IMR-90 (cell line): ENCODE measurements at regions not wholly inside any gene's neighbourhood (a gene's known extent, or its start where the extent isn't known, plus 50 kb on each side); places are given as distances from the start of the nearest gene placed in this dataset.
A peak's percentile ranks its signal among the peaks of the same experiment; 100 is the strongest.
"Not testable (repeated sequence)": the region's sequence is repeated elsewhere in the genome, so short reads cannot be mapped to it uniquely, and the experiment has no call there.

ENCODE experiments used
- ATAC-seq: fragments of 200-7000 bp; cut with Tn5 transposase; 2 replicates; pipeline ENCODE4 v1.9.1; 2020; ENCODE audit warnings: low read depth, mild to moderate bottlenecking, moderate library complexity
- BruUV-seq: library from RNA; stranded (reverse); fragments of 400-500 nt; replicated peaks from 2 replicates; lab custom pipeline; 2021; lab: Mats Ljungman, UMichigan
- CTCF ChIA-PET: fragments of 300-600 bp; formaldehyde crosslinking; extraction: SDS; loops from one replicate; lab custom pipeline; 2021; ENCODE audit warnings: antibody characterized with exemption; lab: Yijun Ruan, JAX
- POLR2A ChIA-PET: fragments of 300-600 bp; sonication (Branson Sonifier 250); formaldehyde crosslinking; loops from one replicate; lab custom pipeline; 2022; ENCODE audit warnings: antibody characterized with exemption; ENCODE audit not compliant: unreplicated experiment; lab: Charles Lee
- DNase-seq: peaks from one replicate; pipeline ENCODE4 v3.0.0; 2013
- H2AFZ ChIP-seq: replicated peaks from 2 replicates; pipeline ENCODE3; 2013; ENCODE audit warnings: low read length, mild to moderate bottlenecking; ENCODE audit not compliant: poor library complexity
- H2AK5ac ChIP-seq: 2 replicates; pipeline ENCODE4 v1.6.1; 2013; ENCODE audit warnings: low read depth, low read length, inconsistent platforms
- H2AK9ac ChIP-seq: replicated peaks from 2 replicates; pipeline ENCODE3; 2013; ENCODE audit warnings: mild to moderate bottlenecking, low read depth, low read length, moderate library complexity; ENCODE audit not compliant: poor library complexity
- H2BK120ac ChIP-seq: 2 replicates; pipeline ENCODE4 v1.6.1; 2013; ENCODE audit warnings: low read depth, low read length, inconsistent platforms
- H2BK15ac ChIP-seq: 3 replicates; pipeline ENCODE4 v1.6.1; 2013; ENCODE audit warnings: low read depth, low read length, inconsistent platforms
- H2BK20ac ChIP-seq: 2 replicates; pipeline ENCODE4 v1.6.1; 2013; ENCODE audit warnings: low read depth, mild to moderate bottlenecking, inconsistent platforms, low read length, moderate library complexity
- H2BK5ac ChIP-seq: 2 replicates; pipeline ENCODE4 v1.6.1; 2013; ENCODE audit warnings: mild to moderate bottlenecking, low read depth, low read length, inconsistent platforms; ENCODE audit not compliant: poor library complexity, severe bottlenecking
- H3K14ac ChIP-seq: replicated peaks from 2 replicates; pipeline ENCODE4 v1.6.1; 2013; ENCODE audit warnings: low read depth, low read length, inconsistent platforms
- H3K18ac ChIP-seq: 2 replicates; pipeline ENCODE4 v1.6.1; 2013; ENCODE audit warnings: low read depth, low read length, control low read depth
- H3K23ac ChIP-seq: 2 replicates; pipeline ENCODE4 v1.6.1; 2013; ENCODE audit warnings: low read depth, low read length, inconsistent platforms
- H3K27ac ChIP-seq: 2 replicates; pipeline ENCODE4 v1.5.1; 2013; ENCODE audit warnings: mild to moderate bottlenecking, control low read depth, low read length; ENCODE audit not compliant: insufficient read depth
- H3K27me3 ChIP-seq: 2 replicates; pipeline ENCODE4 v1.6.1; 2013; ENCODE audit warnings: low read length; ENCODE audit not compliant: control insufficient read depth, insufficient read depth
- H3K36me3 ChIP-seq: 2 replicates; pipeline ENCODE4 v1.6.1; 2013; ENCODE audit warnings: low read length, mixed read lengths; ENCODE audit not compliant: control insufficient read depth, insufficient read depth
- H3K4ac ChIP-seq: 2 replicates; pipeline ENCODE4 v1.6.1; 2013; ENCODE audit warnings: low read depth, low read length, inconsistent platforms
- H3K4me1 ChIP-seq: 2 replicates; pipeline ENCODE4 v1.6.1; 2013; ENCODE audit warnings: low read length, mixed read lengths; ENCODE audit not compliant: control insufficient read depth, insufficient read depth
- H3K4me2 ChIP-seq: 2 replicates; pipeline ENCODE4 v1.6.1; 2013; ENCODE audit warnings: low read depth, mild to moderate bottlenecking, control low read depth, low read length, moderate library complexity
- H3K4me3 ChIP-seq: 2 replicates; pipeline ENCODE4 v1.5.1; 2013; ENCODE audit warnings: low read depth, mild to moderate bottlenecking, control low read depth, low read length, moderate library complexity; ENCODE audit not compliant: insufficient read depth
- H3K56ac ChIP-seq: 2 replicates; pipeline ENCODE4 v1.6.1; 2013; ENCODE audit warnings: low read length, inconsistent platforms; ENCODE audit not compliant: insufficient read depth; ENCODE audit errors: extremely low read depth
- H3K79me1 ChIP-seq, 2 experiments: 2 replicates each; pipeline ENCODE4 v1.6.1; 2013; ENCODE audit warnings: low read length in 2 of 2, inconsistent platforms in 1 of 2, low read depth in 1 of 2
- H3K9ac ChIP-seq: 2 replicates; pipeline ENCODE4 v1.6.1; 2013; ENCODE audit warnings: low read depth, low read length, control low read depth
- H3K9me1 ChIP-seq: 2 replicates; pipeline ENCODE4 v1.6.1; 2013; ENCODE audit warnings: low read length, inconsistent platforms; ENCODE audit not compliant: insufficient read depth
- H3K9me3 ChIP-seq: 2 replicates; pipeline ENCODE4 v1.6.1; 2013; ENCODE audit warnings: low read length; ENCODE audit not compliant: control insufficient read depth, insufficient read depth
- H4K20me1 ChIP-seq: 2 replicates; pipeline ENCODE4 v1.6.1; 2013; ENCODE audit warnings: low read length, inconsistent platforms; ENCODE audit not compliant: insufficient read depth
- H4K5ac ChIP-seq: 2 replicates; pipeline ENCODE4 v1.6.1; 2013; ENCODE audit warnings: mild to moderate bottlenecking, low read depth, low read length, control low read depth
- H4K8ac ChIP-seq, 2 experiments: 2 replicates each; pipeline ENCODE4 v1.6.1; 2013; ENCODE audit warnings: low read depth in 2 of 2, low read length in 2 of 2, control low read depth in 1 of 2, inconsistent platforms in 1 of 2
- H4K91ac ChIP-seq: 2 replicates; pipeline ENCODE4 v1.6.1; 2013; ENCODE audit warnings: low read depth, low read length, inconsistent platforms; ENCODE audit not compliant: insufficient read depth
- WGBS, 2 experiments: methylation state at CpG; one replicate each; pipeline versions ENCODE4 v1.1.5 to v1.1.7; 2013; ENCODE audit warnings: missing lambda C conversion rate in 2 of 2; ENCODE audit not compliant: insufficient read length in 1 of 2; ENCODE audit errors: extremely low coverage in 2 of 2; 5-methylcytosine and 5-hydroxymethylcytosine counted together
- dilution Hi-C: fragments of 300-500 bp; cut with HindIII; formaldehyde crosslinking; loops from one replicate; pipeline ENCODE4 v1.14.3; 2018; ENCODE audit warnings: low sequenced_read_pairs; ENCODE audit not compliant: unreplicated experiment
- in situ Hi-C: fragments of 300-500 bp; cut with MboI; formaldehyde crosslinking; loops from 3 replicates; pipeline ENCODE4 v1.14.3; 2019; ENCODE audit warnings: low sequenced_read_pairs, inconsistent platforms, mixed read lengths
- intact Hi-C: fragments of 100-400 bp; cut with micrococcal nuclease; formaldehyde crosslinking; loops from 2 replicates; pipeline ENCODE4 v1.10.0; 2022

GRCh38 chr11:71710171-71710671 is 122.8 kb upstream of the DEFB108B start:
- not testable (repeated sequence) for DNase-seq

GRCh38 chr11:71710701-71711385 is 122.2 kb upstream of the DEFB108B start:
- H4K91ac ChIP-seq, BruUV-seq, H3K27ac ChIP-seq, H4K8ac ChIP-seq, dilution Hi-C loops, H2AK5ac ChIP-seq, DNase-seq, H3K18ac ChIP-seq, H3K36me3 ChIP-seq, H3K79me1 ChIP-seq, H3K9me1 ChIP-seq, in situ Hi-C loops, H2AFZ ChIP-seq, CTCF ChIA-PET, intact Hi-C loops, POLR2A ChIA-PET, H2BK15ac ChIP-seq, H3K4me1 ChIP-seq, H3K23ac ChIP-seq, H3K9ac ChIP-seq, H2BK5ac ChIP-seq, H3K56ac ChIP-seq, ATAC-seq, H2BK20ac ChIP-seq, H3K4ac ChIP-seq, H4K5ac ChIP-seq, H3K9me3 ChIP-seq, H3K4me2 ChIP-seq, H3K4me3 ChIP-seq, H2AK9ac ChIP-seq, H2BK120ac ChIP-seq, H3K14ac ChIP-seq, H4K20me1 ChIP-seq, H3K27me3 ChIP-seq: not testable (repeated sequence)
- WGBS, 2 experiments, result no CpG with 5 or more reads among the region's 10 CpGs

More at GRCh38 chr11:71710171-71710671, 122.8 kb upstream of the DEFB108B start:
- H3K4ac ChIP-seq, intact Hi-C loops, H3K23ac ChIP-seq, dilution Hi-C loops, H2AFZ ChIP-seq, H2BK5ac ChIP-seq, H3K27me3 ChIP-seq, H3K4me1 ChIP-seq, H2AK9ac ChIP-seq, H3K56ac ChIP-seq, H4K5ac ChIP-seq, H4K91ac ChIP-seq, CTCF ChIA-PET, BruUV-seq, H3K9ac ChIP-seq, H2BK20ac ChIP-seq, H2BK120ac ChIP-seq, H4K8ac ChIP-seq, H3K36me3 ChIP-seq, POLR2A ChIA-PET, H2BK15ac ChIP-seq, H3K18ac ChIP-seq, H4K20me1 ChIP-seq, H3K14ac ChIP-seq, H3K4me3 ChIP-seq, H3K27ac ChIP-seq, H2AK5ac ChIP-seq, H3K9me1 ChIP-seq, H3K79me1 ChIP-seq, H3K9me3 ChIP-seq, ATAC-seq, in situ Hi-C loops: not testable (repeated sequence)
- H3K4me2 ChIP-seq, result peak overlapping the region; percentile 40
- WGBS, 2 experiments, result 11% methylated on average over 3 of the region's 16 CpGs; no CpG with 5 or more reads in 1 of the 2 experiments
